Heart left ventricle (tissue), 13 donors: ENCODE measurements at regions not wholly inside any gene's neighbourhood (a gene's known extent, or its start where the extent isn't known, plus 50 kb on each side); places are given as distances from the start of the nearest gene placed in this dataset.

Source experiments
- POLR2A ChIP-seq, 2 donors: fragments of 450-650 bp; IDR thresholded peaks; one replicate each; pipeline ENCODE4 v1.6.1; 2017; ENCODE audit warnings: antibody characterized with exemption in 2 of 2, mild to moderate bottlenecking in 2 of 2, moderate library complexity in 2 of 2
- TF ChIP-seq, protein P1 (sequence below), 12 donors: fragments of 200-600 bp; sonication (generic) in 4 of 12; IDR thresholded peaks; one replicate each; pipeline versions ENCODE4 v1.5.0 to v1.8.0; 2018 to 2022; ENCODE audit warnings: antibody characterized with exemption in 12 of 12, mild to moderate bottlenecking in 5 of 12
- donor health status: ischemic (EF 13 %, LVEDD 7.1; RV severe dilation, severe dysfunction).
- donor health status: DM: no; HTN: yes; CAD: no.
- donor health status: DM: no; HTN: no; CAD: no.
- donor health status: ischemic (EF 25% LVEDD 6.9; RV normal size, moderate dysfunction).
- donor health status: ischemic (EF 25% LVEDD 5.7; RV mildly dilated, moderate dysfunction).
- donor health status: ischemic (EF 35%, LVEDD 5.7; RV mildly dilated, moderate dysfunction).
- donor health status: nonischemic (EF 11% LVEDD 7.7; RV severe dilation, severe dysfunction).
- donor health status: DM: yes; HTN: yes; CAD: no.
- donor health status: PGD.
- donor health status: ischemic (EF 29% LVEDD 5.4; RV normal size, mild dysfunction).
- donor health status: nonischemic (EF 23%, LVEDD 6.1; RV moderate dilation, normal function).

DNA sequence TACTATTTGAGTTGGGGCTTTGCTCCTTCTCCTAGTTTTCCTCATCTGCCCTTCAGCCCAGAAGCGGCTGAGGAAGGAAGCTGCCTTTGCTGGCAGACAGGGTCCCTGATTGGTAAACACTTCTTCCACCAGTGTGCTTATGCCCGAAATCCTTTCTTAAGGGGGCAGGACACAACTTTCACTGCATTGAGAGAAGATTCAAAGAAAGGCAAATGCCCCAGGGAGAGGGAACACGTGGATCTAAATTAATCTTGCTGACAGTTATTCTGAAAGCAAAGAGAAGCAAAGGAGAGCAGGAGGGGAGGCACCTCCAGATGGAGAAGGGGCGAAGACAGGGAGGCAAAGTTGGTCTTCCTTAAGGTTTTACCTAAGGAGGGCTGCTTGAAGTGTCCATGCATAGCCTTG is 92.1 kb upstream of the EFEMP1 start:
- no peak for TF ChIP-seq POLR2A (IDR thresholded peaks at IDR 0.05)
- TF ChIP-seq, protein P1, sequence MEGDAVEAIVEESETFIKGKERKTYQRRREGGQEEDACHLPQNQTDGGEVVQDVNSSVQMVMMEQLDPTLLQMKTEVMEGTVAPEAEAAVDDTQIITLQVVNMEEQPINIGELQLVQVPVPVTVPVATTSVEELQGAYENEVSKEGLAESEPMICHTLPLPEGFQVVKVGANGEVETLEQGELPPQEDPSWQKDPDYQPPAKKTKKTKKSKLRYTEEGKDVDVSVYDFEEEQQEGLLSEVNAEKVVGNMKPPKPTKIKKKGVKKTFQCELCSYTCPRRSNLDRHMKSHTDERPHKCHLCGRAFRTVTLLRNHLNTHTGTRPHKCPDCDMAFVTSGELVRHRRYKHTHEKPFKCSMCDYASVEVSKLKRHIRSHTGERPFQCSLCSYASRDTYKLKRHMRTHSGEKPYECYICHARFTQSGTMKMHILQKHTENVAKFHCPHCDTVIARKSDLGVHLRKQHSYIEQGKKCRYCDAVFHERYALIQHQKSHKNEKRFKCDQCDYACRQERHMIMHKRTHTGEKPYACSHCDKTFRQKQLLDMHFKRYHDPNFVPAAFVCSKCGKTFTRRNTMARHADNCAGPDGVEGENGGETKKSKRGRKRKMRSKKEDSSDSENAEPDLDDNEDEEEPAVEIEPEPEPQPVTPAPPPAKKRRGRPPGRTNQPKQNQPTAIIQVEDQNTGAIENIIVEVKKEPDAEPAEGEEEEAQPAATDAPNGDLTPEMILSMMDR (IDR thresholded peaks at IDR 0.05), result no peak
